Ovary (tissue), 7 donors: ENCODE measurements at regions not wholly inside any gene's neighbourhood (a gene's known extent, or its start where the extent isn't known, plus 50 kb on each side); places are given as distances from the start of the nearest gene placed in this dataset.

Experiments used
- DNase-seq, 5 donors: peaks; one replicate each; pipeline ENCODE4 v3.0.0-alpha.2; 2019 to 2020
- H3K27ac ChIP-seq, 2 donors: fragments of 200-600 bp; one replicate each; pipeline versions ENCODE4 v1.5.1 to v1.8.0; 2019 to 2022
- H3K27me3 ChIP-seq: fragments of 200-600 bp; one replicate; pipeline ENCODE4 v1.8.0; 2022
- H3K36me3 ChIP-seq: fragments of 200-600 bp; sonication (generic); one replicate; pipeline ENCODE4 v1.5.1; 2019
- H3K4me1 ChIP-seq: one replicate; pipeline ENCODE4 v1.8.1; 2013; ENCODE audit warnings: mild to moderate bottlenecking, moderate library complexity; ENCODE audit not compliant: insufficient read depth
- H3K4me3 ChIP-seq: fragments of 200-600 bp; sonication (generic); one replicate; pipeline ENCODE4 v1.5.1; 2017
- H3K9me3 ChIP-seq, 2 donors: fragments of 200-600 bp in 1 of 2; sonication (generic) in 1 of 2; one replicate each; pipeline versions ENCODE4 v1.5.1 to v1.8.1; 2013 to 2019; ENCODE audit warnings: mild to moderate bottlenecking in 1 of 2, moderate library complexity in 1 of 2
- EP300 ChIP-seq: sonication (generic); formaldehyde crosslinking; IDR thresholded peaks from one replicate; pipeline ENCODE4 v1.6.1; 2017; ENCODE audit warnings: antibody characterized with exemption
- POLR2A ChIP-seq: fragments of 450-650 bp; IDR thresholded peaks from one replicate; pipeline ENCODE4 v1.6.1; 2017; ENCODE audit warnings: antibody characterized with exemption, mild to moderate bottlenecking, moderate library complexity
- WGBS, 3 donors: extraction: QIAGEN DNeasy Blood & Tissue Kit in 1 of 3; methylation state at CpG; one replicate each; pipeline versions ENCODE4 v1.1.5 to v1.1.7; 2013 to 2017; 5-methylcytosine and 5-hydroxymethylcytosine counted together
- intact Hi-C, 4 donors: fragments of 100-400 bp; cut with DNase I; formaldehyde crosslinking; loops; one replicate each; pipeline versions ENCODE4 v1.11.0 to v1.15.1; 2022 to 2023
- TF ChIP-seq, protein P1 (sequence below), 3 donors: fragments of 450-650 bp in 2 of 3; fragments of 200-600 bp in 1 of 3; IDR thresholded peaks; one replicate each; pipeline versions ENCODE4 v1.5.1 to v1.8.0; 2016 to 2022; ENCODE audit warnings: antibody characterized with exemption in 3 of 3, mild to moderate bottlenecking in 1 of 3
- donor health status: DM: no; HTN: no; CAD: no; lungs with moderate emphysema.
- donor health status: DM: no; HTN: no; CAD: no.
- donor health status: Bipolar disorder and iron deficiency.
- donor health status: DM: no; HTN: no; CAD: no.
- donor health status: DM: yes; HTN: yes; CAD: no.

DNA sequence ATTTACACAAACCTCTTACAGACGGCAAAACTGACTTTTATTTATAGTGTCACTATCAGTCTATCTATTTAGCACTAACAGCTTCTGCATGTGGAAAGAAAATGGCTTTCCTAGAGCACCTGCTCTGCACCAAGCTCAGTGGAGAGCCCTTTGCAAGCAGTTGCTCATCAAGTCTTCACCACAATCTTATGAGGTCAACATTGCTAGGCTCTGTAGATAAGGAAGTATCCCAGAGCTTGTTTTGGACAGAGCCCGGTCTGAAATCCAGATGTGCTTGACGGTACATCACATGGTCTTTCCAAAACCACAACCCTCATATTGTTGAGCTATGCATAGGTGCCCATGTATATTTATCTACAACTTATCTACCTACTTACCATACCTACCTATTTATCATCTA is 572.7 kb upstream of the CDH5 start:
- Histone ChIP-seq H3K27ac (no peak overlapping the region), H3K4me3 (no peak overlapping the region), H3K4me1 (peaks cover 2% of the 10 kb centered on the region), H3K9me3 (no peaks in the 10 kb centered on the region), H3K27me3 (no peaks in the 10 kb centered on the region), H3K36me3 (no peaks in the 10 kb centered on the region)
- WGBS, 3 donors, result 40 to 65% (median 55%) methylated on average over 3 of the region's 3 CpGs
- TF ChIP-seq, protein P1, sequence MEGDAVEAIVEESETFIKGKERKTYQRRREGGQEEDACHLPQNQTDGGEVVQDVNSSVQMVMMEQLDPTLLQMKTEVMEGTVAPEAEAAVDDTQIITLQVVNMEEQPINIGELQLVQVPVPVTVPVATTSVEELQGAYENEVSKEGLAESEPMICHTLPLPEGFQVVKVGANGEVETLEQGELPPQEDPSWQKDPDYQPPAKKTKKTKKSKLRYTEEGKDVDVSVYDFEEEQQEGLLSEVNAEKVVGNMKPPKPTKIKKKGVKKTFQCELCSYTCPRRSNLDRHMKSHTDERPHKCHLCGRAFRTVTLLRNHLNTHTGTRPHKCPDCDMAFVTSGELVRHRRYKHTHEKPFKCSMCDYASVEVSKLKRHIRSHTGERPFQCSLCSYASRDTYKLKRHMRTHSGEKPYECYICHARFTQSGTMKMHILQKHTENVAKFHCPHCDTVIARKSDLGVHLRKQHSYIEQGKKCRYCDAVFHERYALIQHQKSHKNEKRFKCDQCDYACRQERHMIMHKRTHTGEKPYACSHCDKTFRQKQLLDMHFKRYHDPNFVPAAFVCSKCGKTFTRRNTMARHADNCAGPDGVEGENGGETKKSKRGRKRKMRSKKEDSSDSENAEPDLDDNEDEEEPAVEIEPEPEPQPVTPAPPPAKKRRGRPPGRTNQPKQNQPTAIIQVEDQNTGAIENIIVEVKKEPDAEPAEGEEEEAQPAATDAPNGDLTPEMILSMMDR (IDR thresholded peaks at IDR 0.05), result no peak
- TF ChIP-seq EP300, result no peak
- TF ChIP-seq POLR2A, result no peak
- no peak for DNase-seq
- intact Hi-C loops, result no loop called here

DNA sequence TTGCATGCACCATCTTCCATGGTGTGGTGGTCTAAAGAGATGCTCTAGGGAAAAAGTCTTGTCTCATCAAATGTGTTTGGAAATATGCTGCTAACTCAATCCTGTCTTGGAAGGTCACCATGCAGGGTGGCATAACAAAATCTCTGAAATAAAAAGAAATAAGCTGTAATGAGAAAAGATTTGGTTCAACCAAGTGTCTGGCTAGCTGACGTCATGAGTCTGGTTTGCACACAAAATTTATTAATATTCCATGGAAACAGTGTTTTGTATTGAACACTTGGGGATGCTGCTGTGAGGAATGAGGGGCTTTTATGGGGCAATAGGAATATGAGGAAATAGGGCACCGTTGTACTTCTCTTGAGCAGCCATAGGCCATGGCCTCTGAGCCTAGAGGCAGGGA is 575.7 kb upstream of the CDH5 start:
- Histone ChIP-seq H3K27me3 (no peaks in the 10 kb centered on the region), H3K4me1 (peaks cover under 1% of the 10 kb centered on the region), H3K36me3 (no peaks in the 10 kb centered on the region), H3K4me3 (no peak overlapping the region), H3K9me3 (no peaks in the 10 kb centered on the region), H3K27ac (no peak overlapping the region)
- 76 to 87% (median 85%) methylated on average over 2 of the region's 2 CpGs for WGBS, 3 donors
- TF ChIP-seq, protein P1 (IDR thresholded peaks at IDR 0.05), result no peak
- TF ChIP-seq POLR2A (no peak), EP300 (no peak)
- intact Hi-C loops, result no loop called here
- DNase-seq, result no peak

DNA sequence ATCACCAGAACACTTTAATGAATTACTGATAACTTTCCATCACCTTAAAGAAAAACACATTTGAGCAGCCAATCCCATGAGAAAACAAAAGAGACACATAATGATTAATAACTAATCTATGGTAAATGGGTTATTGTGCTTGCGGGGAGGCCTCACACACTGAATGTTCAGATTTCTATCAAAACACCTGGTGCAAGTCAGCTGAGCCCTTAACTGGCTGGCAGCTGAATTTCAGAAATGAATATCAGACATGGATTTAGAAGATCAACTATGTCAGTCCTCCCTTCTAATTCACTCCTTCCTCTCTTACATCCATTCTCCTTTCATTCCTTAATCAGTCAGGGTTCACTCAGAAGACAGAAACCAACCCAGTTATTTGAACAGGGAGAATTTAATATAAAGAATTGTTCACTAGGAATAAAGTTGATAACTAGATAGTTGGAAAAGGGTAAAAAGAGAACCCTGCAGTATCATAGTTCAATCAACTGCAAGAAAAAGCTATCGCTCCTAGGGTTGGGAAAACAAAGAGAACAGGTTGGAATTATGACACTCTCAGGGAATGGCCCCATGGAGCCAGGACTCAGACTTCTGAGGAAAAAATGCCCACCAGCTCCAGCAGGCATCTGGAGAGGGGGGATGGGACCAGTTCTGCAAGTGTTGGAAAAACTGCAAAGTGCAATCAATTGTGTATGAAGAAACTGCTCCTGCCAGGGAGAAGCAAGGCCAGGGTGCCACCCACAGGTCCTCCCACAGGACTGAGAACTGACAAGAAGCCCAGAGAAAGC is 577.1 kb upstream of the CDH5 start:
- intact Hi-C loops, result no loop called here
- WGBS, 3 donors, result 97 to 100% (median 99%) methylated on average over 2 of the region's 2 CpGs
- no peaks in the 10 kb centered on the region for H3K36me3 ChIP-seq
- no peaks in the 10 kb centered on the region for H3K27me3 ChIP-seq
- H3K4me1 ChIP-seq, result no peaks in the 10 kb centered on the region
- H3K9me3 ChIP-seq, result no peaks in the 10 kb centered on the region
- TF ChIP-seq EP300 (no peak), POLR2A (no peak)
- TF ChIP-seq, protein P1 (IDR thresholded peaks at IDR 0.05), result no peak
- no peak overlapping the region for H3K4me3 ChIP-seq
- no peak for DNase-seq
- H3K27ac ChIP-seq, result no peak overlapping the region

DNA sequence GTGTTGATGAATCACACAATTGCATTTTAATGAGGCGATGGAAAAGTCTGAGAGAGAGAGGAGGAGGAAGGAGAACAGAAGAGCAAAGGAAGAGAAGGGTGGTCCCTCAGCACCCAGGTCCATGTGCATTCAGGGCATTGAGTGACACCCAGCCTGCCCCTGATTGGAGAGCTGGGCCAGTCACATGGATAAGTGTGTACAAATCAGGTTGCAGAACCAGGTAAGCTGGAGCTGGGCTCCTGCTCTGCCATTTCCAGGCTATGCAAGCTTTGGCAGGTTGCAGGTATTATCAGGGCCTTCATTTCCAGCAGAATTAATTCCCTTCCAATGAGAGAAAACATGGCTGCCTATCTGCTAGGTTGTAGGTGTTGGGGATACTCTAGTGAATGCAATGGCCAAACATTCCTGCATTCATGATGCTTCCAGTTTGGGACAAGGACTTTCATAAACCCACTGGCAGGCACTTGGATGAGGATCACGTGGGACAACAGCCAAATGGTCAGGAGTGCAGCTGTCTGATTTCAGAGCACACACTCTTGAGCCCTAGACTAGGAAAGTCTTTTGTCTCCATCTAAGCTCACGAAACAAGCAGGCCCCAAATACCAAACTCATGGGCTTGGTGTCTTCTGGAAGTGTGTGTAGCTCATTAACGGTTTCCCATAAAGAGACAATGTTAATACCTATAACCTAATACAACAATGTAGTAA is 577.9 kb upstream of the CDH5 start:
- intact Hi-C loops, result no loop called here
- Histone ChIP-seq H3K9me3 (no peaks in the 10 kb centered on the region), H3K36me3 (no peaks in the 10 kb centered on the region), H3K4me3 (no peak overlapping the region), H3K27ac (no peak overlapping the region), H3K4me1 (peaks cover 4% of the 10 kb centered on the region), H3K27me3 (no peaks in the 10 kb centered on the region)
- TF ChIP-seq EP300 (no peak), POLR2A (no peak)
- TF ChIP-seq, protein P1 (IDR thresholded peaks at IDR 0.05), result no peak
- WGBS, 3 donors, result 93 to 95% (median 94%) methylated on average over 4 of the region's 4 CpGs
- DNase-seq, result no peak
